HG03354 (cell line): ENCODE measurements at regions not wholly inside any gene's neighbourhood (a gene's known extent, or its start where the extent isn't known, plus 50 kb on each side); places are given as distances from the start of the nearest gene placed in this dataset.
A peak's percentile ranks its signal among the peaks of the same experiment; 100 is the strongest.
"Not testable (repeated sequence)": the region's sequence is repeated elsewhere in the genome, so short reads cannot be mapped to it uniquely, and the experiment has no call there.

ENCODE experiments used
- ATAC-seq: cut with Tn5 transposase; IDR thresholded peaks from one replicate; pipeline ENCODE4 v1.9.1; 2021; ENCODE audit warnings: mild to moderate bottlenecking; ENCODE audit not compliant: unreplicated experiment, poor library complexity, severe bottlenecking

DNA sequence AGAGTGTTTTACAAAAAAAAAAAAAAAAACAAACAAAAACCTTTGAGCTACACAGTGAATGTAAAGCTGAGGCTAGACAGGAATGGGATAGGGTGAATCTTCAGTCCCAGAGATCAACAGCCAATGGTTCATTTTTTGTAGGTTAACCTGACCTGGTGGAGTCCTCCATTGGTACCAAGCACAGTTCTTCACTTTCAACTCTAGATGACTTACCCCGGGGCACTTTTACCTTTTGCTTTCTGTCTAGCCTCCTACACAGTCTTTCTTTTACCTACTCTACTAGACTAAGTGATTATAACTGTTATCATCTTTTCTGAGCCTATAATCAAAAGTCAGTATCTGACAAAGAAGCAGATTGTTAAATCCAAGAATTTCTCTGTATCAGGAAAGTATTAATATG is 50.9 kb downstream of the ANXA2R start:
- ATAC-seq: no peak

DNA sequence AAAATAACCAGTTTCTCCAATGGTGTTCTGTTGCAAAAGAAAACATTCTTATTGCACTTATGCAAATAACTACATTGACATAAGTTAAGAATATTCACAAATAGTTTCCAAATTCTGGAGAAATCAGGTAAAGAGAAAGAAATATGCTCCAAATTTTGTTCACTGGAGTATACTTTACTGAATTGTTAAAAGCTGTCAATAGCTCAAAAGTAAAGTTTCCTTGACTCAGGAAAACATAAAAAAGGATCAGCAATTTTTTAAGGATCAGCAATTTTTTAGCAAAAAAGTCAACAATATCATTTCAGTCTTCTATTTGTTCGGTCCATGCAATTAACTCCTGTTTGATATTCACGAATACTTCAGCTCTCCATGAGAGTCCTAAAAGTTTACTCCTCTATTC is 51.6 kb downstream of the ANXA2R start:
- no peak for ATAC-seq

DNA sequence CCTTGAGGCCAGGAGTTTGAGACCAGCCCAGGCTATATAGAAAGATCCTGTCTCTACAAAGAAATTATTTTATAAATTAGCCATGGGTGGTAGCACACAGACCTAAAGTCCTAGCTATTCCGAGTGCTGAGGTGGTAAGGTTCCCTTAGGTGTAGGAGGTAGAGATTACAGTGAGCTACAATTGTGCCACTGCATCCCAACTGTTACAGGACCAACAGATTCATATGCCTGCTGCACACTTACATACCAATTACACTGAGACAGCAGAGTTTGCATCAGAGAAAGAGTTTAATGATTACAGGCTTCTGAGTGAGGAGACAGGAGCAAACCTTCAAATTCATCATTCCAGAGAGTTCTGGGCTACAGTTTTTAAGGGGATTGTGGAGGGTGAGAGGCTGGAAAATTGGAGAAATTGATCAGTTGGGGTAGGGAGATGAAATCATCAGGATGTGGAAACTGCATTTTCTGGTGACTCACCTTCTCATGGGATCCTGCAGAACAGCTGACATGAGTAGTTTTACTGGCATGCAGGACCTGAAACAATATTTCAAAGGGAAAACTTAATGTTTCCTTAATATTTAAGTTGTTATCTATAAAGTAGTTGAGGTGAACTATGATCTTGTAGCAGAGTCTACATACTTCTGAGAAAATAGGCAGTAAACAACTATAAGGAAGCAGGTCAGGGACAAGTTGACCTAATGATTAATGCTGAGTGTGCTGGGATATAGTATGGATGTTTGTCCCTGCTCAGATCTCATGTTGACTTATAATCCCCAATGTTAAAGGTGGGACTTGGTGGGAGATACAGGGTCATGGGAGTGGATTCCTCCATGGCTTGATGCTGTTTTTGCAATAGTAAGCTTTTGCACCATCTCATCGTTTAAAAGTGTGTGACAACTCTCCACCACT is 54.7 kb downstream of the ANXA2R start:
- no peak for ATAC-seq

DNA sequence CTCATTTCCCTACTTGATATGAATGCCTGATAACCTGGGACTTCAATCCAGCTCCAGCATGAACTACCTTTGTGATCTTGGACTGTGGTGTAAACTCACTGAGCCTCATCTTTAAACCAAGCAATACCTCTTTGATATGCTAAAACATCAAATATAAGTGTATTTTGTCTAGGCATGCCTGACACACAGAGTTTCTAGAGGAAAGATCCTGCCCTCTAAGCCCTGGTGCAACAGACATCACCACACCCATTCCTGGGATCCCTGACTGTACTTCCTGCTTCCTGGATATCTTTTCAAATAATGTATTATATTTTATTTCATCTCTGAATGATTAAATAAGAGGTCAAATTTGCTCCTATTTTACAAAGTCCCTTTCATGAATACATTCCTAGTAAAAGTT is 55.8 kb downstream of the ANXA2R start:
- no peak for ATAC-seq

DNA sequence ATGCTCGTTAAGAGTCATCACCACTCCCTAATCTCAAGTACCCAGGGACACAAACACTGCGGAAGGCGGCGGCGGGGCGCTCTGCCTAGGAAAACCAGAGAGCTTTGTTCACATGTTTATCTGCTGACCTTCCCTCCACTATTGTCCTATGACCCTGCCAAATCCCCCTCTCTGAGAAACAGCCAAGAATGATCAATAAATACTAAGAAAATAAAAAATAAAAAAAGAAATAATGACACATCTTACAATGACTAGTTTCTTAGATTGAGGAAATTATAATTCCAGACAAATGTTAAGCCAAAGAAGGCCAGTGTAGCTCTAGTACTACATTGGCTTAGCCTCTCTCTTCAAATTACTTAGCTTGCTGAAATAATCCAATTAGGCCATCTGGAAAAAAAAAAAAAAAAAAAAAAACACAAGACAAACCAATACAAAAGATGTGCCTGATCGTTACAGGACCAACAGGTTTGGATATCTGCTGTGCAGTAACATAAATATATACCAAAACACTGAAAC is 58.0 kb downstream of the ANXA2R start:
- no peak for ATAC-seq

DNA sequence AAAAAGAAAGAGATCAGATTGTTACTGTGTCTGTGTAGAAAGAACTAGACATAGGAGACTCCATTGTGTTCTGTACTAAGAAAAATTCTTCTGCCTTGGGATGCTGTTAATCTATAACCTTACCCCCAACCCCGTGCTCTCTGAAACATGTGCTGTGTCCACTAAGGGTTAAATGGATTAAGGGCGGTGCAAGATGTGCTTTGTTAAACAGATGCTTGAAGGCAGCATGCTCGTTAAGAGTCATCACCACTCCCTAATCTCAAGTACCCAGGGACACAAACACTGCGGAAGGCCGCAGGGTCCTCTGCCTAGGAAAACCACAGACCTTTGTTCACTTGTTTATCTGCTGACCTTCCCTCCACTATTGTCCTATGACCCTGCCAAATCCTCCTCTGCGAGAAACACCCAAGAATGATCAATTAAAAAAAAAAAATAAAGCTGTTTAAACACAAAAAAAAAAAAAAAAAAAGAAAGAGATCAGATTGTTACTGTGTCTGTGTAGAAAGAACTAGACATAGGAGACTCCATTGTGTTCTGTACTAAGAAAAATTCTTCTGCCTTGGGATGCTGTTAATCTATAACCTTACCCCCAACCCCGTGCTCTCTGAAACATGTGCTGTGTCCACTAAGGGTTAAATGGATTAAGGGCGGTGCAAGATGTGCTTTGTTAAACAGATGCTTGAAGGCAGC is 58.6 kb downstream of the ANXA2R start:
- ATAC-seq: not testable (repeated sequence)

DNA sequence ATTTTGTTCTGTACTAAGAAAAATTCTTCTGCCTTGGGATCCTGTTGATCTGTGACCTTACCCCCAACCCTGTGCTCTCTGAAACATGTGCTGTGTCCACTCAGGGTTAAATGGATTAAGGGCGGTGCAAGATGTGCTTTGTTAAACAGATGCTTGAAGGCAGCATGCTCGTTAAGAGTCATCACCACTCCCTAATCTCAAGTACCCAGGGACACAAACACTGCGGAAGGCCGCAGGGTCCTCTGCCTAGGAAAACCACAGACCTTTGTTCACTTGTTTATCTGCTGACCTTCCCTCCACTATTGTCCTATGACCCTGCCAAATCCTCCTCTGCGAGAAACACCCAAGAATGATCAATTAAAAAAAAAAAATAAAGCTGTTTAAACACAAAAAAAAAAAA is 59.1 kb downstream of the ANXA2R start:
- ATAC-seq: not testable (repeated sequence)

DNA sequence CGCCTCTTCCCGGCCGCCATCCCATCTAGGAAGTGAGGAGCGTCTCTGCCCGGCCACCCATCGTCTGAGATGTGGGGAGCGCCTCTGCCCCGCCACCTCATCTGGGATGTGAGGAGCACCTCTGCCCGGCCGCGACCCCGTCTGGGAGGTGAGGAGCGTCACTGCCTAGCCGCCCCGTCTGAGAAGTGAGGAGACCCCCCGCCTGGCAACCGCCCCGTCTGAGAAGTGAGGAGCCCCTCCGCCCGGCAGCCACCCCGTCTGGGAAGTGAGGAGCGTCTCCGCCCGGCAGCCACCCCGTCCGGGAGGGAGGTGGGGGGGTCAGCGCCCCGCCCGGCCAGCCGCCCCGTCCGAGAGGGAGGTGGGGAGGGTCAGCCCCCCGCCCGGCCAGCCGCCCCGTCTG is 59.7 kb downstream of the ANXA2R start:
- ATAC-seq: not testable (repeated sequence)

DNA sequence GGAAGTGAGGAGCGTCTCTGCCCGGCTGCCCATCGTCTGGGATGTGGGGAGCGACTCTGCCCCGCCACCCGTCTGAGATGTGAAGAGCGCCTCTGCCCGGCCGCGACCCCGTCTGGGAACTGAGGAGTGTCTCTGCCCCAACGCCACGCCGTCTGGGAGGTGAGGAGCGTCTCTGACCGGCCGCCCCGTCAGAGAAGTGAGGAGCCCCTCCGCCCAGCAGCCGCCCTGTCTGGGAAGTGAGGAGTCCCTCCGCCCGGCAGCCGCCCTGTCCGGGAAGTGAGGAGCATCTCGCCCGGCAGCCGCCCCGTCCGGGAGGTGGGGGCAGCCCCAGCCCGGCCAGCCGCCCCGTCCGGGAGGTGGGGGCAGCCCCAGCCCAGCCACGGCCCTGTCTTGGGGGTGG is 60.9 kb downstream of the ANXA2R start:
- ATAC-seq: not testable (repeated sequence)

DNA sequence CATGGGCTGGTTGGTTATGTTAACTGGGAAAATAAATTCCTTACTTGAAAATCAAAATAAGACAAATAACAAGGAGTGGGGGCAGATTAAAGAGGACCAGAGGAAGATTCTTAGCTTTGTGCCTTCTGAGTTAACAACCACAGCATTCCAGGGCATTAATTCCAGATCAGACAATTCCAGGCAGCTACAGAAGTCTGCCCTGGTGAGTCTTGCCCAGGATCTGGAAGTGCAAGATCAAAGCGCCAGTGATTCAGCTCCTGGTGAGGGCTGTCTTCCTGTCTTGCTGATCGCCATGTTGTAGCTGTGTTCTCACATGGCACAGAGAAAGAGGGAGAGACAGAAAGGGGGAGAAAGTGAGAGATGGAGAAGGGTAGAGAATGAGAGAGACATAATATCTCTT is 65.6 kb downstream of the ANXA2R start:
- ATAC-seq: no peak

DNA sequence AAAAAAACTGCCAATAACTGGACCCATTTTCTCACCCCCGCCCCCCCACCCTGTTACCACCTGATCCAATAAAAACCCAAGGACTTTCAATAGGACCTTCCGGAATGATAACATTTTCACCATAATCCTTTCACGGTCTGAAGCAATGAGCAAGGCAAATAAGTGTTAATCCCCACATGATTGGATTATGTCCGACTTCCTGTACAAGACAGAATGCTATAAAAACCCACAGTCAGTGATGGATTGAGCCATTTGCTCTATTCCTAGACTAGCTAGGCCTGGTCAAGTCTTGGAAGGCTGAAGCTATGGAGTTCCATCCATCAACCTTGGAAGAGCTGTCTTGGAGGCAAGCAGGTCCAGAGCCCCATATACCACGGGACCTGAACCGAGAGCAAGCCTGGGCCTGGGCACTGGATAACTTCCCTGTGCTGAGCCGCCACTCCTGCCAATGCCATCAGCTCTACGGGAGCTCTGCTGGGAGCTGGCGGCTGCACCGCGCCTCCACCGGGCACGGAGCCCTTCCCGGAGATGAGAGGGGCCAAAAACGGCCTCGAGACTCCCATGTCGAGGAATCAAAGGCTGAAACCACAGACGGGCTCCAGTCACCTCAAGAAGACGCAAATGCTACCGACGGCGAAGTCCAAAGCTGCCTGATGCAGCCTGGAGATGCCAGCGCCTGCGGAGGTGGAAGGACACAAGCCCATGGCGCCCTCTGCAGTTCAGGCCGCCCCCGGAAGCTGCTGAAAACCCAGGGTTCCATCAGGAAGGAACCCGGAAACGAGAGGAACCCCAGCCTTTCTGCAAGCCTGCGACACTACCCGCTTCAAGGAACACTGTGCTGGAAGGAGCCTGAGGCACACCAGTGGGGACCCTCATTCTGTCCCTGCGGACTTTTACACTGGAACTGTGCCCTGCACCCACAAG is 69.2 kb downstream of the ANXA2R start:
- ATAC-seq: no peak

DNA sequence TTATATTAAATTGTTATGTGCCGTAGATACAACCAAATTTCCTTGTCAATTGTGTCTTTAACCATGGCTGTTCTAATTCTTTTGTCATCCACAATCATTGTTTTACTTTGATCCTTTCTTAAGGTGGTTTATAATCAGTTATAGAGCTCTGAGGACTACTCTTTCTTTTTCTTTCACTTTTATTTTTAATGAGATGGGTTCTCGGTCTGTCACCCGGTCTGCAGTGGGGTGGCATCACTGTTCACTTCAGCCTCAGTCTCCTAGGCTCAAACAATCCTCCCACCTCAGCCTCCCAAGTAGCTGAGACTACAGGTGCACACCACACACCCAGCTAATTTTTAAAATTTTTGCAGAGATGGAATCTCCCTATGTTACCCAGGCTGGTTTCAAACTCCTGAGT is 74.2 kb downstream of the ANXA2R start:
- no peak for ATAC-seq

DNA sequence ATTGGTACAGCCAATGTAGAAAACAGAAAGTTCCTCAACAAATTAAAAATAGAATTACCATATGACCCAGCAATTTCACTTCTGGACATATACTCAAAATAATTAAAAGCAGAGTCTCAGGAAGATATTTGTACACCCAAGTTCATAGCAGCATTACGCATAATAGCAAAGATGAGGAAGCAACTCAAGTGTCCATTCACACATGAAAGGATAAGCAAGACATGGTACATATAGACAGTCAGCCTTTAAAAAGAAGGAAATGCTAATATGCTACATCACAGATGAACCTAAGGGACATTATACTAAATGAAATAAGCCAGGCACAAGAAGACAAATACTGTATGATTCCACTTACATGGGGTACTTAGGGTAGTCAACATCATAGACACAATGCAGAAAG is 76.7 kb downstream of the ANXA2R start:
- ATAC-seq: no peak

DNA sequence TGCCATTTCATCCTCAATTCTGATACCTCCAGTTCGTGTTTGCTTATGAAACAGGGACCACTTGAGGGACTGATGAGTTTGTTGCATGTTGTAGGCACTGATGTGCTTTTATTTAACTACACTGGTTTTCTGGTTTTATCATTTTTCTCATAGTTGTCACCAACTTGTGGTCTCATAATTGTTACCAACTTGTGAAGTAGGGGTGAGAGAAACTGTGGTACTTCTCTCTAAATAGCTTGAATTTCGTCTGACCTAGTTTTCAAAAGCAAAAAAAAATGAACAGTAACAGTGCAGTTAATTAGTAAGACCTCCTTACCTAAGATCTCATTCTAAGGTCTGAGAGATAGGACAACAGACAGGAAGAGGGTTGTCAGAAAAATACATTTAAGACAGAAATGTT is 78.0 kb downstream of the ANXA2R start:
- no peak for ATAC-seq

DNA sequence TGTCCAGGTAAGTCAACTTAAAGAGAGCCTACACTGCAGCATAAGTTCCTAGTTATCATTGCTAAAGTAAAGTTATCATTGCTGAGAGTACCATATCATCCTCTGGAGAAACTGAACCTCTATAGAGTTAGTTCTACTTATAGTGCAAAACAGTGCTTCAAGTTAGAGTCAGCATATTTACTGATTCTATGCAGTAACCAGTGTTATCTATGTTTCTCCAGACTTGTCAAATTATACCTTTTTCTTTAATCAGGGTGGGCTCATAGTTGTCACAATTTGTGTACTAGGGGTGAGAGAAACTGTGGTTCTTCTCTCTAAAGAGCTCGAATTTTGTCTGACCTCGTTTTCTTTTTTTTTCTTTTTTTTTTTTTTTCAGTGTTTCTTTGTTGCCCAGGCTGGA is 79.6 kb downstream of the ANXA2R start:
- ATAC-seq: no peak

DNA sequence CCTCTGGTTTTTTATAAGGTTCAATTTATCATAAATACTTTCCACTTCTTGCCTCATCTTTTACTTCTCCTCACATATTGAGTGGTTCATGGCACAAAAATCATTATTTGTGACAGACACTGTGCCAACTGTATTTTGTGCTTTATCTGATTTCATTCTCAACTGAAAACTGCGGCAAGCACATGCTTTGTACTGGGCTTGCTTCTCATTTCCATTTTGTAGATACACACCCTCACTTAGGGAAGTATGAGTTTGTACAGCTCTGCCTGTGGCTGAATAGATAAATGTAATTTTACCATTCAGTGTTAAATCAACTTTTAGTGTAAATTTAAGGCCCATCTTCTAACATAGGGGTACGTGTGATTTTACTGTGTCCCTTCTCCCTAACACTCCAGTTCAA is 83.6 kb downstream of the ANXA2R start:
- ATAC-seq: no peak

DNA sequence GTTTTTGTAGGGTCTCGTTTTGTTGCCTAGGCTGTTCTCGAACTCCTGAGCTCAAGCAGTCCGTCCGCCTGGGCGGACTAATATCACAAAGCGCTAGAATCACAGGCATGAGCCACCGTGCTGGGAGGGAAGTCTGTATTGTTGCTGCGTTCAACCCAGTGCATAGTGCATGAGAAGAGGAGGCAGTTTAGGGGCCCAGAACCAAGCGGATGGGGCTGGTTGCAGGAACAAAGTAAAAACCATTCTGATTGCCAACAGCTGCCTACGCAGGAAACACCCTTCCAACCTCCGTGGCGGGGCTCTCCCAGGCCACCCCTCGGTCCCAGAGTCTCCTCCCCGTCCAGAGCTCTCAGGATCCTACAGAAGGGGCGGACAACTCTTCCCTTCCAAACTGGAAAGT is 87.1 kb downstream of the ANXA2R start:
- ATAC-seq: no peak

DNA sequence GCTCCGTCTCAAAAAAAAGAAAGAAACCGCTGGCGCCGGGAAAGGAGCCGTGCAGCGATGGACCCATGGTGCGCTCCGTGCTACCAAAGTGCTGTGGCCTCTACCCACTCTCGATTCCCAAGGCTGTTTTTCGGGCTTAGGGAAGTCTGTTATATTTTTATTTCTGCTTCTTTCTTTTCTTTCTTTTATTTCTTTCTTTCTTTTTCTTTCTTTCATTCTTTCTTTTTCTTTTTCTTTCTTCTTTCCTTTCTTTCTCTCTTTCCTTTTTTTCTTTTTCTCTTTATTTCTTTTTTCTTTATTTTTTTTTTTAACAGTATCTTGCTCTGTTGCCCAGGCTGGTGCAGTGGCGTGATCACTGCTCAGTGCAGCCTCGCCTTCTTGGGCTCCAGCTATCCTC is 87.5 kb downstream of the ANXA2R start:
- no peak for ATAC-seq

DNA sequence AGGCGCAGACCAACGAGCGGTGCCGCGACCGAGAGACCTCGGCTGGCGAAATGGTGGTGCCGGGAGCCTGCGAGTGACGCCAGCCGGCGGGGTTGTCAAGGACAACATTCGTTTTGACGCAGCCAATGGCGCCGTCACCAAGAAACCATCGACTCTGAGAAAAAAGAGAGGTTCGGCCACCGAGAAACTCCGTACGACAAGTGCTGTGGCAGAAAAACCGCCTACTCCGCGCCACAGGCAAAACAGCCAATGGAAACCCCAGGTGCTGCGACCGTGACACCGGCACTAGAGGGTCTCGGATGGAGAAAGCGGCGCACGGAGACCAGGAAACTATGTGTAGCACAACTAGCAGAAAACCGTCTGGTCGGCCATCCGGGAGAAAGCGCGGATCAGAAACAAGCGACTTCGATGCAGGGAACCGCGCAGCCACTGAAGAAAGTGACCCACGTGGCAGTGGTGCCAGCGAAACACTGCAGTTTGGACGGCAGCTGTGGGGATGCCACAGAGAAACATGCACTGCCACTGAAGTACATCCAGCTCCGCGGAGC is 88.8 kb downstream of the ANXA2R start:
- peak; percentile 36 for ATAC-seq
